HG03571 (cell line): ENCODE measurements at regions not wholly inside any gene's neighbourhood (a gene's known extent, or its start where the extent isn't known, plus 50 kb on each side); places are given as distances from the start of the nearest gene placed in this dataset.
"Not testable (repeated sequence)": the region's sequence is repeated elsewhere in the genome, so short reads cannot be mapped to it uniquely, and the experiment has no call there.

Experiments used
- ATAC-seq: cut with Tn5 transposase; IDR thresholded peaks from one replicate; pipeline ENCODE4 v1.9.1; 2021; ENCODE audit not compliant: unreplicated experiment

DNA sequence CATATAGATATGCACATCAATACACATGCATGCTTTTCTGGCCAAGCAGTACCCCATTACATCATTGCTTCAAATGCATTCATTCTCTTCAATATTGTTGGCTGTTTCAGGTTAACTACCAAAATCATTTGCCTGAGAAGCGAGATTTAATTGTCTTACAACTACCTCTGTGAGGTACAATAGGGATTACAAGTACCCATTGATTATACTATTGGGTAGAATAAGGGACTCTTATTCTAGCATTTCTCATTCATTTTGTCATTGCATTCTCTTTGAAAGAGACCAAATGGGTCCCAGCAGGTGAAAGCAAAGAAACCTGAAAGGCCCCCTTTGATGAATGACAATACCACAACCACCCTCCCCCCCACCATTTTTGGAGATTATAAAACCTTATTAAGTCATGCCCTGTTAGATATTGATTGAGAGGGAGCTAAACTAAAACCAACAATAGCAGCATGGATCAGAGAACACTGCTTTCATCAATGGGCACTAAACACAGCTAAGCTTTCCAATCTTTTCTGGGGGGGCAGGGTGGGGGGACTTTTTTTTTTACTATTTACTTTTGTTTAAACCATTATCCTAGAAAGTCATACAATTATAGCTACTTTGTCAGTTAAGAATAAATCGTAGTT is 375.0 kb upstream of the CCNH start:
- ATAC-seq: no peak

DNA sequence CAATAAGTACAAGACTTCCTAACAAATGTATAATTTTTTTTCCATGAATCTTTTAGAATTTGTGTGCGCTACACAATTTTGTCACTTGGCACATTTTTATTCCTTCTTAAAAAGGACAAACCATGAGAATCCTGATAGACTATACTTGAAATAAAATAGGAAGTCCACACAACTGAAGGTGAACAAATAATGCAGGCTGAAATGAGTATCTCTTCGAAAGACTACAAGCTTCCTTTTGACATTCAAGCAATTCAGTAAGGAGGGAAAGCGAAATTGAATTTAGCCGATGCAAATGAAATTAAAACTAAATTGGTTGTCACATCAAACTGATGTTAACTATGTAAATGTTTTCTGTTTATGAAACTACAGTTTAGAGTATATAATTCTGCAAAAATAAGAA is 374.4 kb upstream of the CCNH start:
- no peak for ATAC-seq

- ATAC-seq: no peak
Measured at GRCh38 chr5:87786471-87786870, 373.7 kb upstream of the CCNH start.

- no peak for ATAC-seq
Measured at GRCh38 chr5:87785554-87786335, 373.0 kb upstream of the CCNH start.

GRCh38 chr5:87784879-87785495 is 372.3 kb upstream of the CCNH start:
- no peak for ATAC-seq

DNA sequence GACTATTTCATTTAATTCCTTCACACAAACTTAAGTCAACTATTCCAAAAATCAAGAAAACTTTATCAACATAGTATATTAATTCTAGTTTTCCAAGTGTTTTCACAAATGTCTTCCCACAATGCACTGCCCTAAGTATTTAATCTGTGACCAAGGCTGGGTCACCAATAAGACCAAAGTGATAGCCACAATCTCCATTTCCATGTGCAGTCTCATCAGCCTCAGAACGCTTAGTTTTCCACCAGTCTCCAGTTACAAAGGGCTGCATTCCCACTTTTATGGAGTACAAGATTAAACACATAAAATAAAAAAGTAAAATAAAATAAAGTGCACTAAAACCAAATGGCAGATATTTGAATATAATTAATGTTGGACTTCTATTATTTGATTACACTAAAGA is 371.6 kb upstream of the CCNH start:
- ATAC-seq: no peak

DNA sequence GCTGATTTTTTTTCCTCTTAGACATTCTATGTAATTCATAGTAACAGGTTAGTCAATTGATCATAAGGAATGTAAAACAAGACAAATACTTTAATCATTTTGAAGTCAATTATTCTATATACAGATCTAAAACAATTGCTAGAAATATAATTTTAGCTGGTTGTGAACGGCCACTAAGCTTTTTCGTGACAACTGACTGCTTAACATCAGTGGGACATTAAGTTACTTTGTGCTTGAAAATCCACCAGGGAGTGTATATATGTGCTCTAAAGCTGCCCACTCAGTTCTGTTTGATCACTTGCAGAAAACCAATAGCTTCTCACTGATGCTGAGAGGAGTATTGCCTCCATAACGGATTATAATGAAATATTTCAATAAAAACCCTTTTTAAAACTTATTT is 370.2 kb upstream of the CCNH start:
- no peak for ATAC-seq

DNA sequence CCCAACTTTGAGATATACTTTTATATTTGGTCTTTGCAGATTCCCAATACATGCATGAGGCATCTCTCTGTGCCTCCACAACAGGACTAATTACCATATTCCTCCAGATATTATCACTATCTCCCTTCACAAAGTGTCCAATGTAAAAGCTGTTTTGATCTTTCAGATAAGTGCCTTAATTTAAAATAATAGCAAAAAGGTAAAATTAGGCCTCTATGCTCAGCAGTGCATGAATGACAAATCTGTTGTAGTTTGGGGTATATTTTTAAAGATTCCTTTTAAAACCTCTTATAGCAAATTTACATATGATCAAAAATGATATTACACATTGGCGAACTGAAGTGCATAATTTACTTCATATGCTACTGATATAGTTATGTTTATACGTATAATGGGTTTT is 369.2 kb upstream of the CCNH start:
- no peak for ATAC-seq

- ATAC-seq: peak; percentile 99
Measured at GRCh38 chr5:87780831-87781760, 368.4 kb upstream of the CCNH start.

DNA sequence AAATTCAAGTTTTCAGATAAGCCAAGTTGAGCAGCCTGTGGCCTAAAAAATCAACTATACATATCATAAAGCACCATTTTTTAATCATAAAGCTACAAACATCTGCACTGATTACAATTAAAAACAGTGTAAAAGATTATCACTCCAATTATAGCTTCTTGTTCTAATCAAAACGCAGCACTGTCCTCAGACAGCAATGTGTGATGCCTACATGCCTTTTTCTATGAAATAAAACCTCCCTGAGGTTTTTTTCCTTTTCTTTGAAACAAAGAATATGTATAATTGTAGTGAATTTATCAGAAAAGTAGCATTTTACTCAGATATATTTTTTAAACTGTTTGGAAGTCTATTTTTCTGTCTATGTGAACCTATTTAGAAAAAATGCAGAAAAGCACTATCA is 366.1 kb upstream of the CCNH start:
- no peak for ATAC-seq

GRCh38 chr5:87777877-87778276 is 365.1 kb upstream of the CCNH start:
- ATAC-seq: no peak

DNA sequence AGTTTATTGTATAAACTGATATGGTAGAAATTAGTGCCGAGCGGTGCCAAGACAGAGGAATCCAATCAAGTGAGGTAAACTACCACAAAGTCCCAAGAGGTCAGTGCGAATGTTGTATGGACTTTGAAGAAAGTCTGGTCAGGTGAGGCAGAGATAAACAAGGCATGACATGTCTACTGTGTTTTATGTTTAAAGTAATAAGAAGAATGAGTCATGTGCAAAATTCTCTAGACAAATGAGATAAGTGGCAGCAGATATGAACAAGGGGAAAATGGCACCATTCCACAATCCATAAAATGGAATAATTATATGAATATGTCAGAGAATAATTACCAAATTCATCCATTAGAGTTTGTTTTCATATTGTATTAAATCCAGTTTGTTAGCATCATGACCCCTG is 364.1 kb upstream of the CCNH start:
- no peak for ATAC-seq

GRCh38 chr5:87776302-87776701 is 363.6 kb upstream of the CCNH start:
- ATAC-seq: not testable (repeated sequence)

- no peak for ATAC-seq
Measured at GRCh38 chr5:87775228-87775627, 362.5 kb upstream of the CCNH start.

DNA sequence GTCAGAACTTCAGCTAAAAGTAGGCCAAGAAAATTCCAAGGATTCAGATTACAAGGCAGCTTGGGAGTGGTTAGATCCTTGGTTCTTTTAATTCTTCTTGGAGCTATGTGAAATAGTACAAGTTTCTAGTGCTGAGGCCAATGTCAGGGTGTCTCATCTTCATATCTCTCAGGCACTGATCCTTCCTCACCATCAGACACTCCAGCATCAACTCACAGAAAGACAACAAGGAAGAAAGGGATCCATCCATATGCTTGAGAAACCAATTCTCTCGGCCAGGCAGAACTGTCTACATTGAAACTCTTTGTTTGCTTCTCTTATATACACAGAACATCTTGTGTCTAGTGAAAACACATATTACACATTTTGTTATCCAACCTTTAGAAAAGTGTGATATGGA is 362.1 kb upstream of the CCNH start:
- no peak for ATAC-seq

GRCh38 chr5:87770601-87771121 is 357.9 kb upstream of the CCNH start:
- no peak for ATAC-seq

DNA sequence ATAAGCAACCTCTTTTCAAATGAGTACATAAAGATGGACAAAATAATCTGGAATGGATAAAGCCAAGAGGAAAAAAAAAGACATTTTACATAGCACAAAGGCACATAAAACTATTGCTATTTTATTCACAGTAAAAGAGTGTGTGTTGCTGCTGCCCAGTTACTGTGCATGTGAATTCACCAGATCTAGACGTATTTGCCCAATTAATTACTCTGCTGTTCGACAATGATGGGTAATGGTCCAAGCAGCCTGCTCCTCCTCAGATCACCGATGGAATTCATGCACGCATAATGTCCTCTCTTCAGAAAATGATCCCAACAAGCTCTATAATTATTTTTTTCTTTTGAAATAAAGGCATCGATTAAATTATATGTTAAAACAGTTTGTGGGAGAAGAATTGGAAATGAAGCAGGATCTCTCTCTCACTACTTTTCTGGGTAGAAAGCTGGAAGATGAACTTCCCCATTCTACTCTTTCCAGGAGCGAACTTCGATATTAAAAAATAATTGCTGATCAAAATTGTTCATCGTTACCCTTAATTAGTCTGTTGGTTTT is 357.4 kb upstream of the CCNH start:
- no peak for ATAC-seq

DNA sequence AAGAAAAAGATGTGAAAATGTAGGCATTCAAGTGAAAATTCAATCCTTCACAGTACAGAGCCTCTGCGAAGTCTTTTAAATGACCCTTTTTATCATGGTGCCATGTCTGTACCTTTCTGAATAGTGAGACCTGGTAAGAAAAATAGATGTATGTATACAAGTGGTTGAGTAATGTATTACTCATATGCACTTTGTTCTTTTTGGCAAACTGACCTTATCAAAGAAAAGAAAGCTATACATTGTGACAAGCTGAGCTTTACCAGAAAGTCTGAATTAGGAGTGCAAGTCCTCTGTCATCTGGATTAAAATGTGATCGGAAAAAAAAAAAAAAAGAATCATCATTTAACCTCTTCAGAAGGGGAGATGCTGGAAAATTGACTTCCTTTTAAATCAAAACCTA is 356.4 kb upstream of the CCNH start:
- no peak for ATAC-seq

DNA sequence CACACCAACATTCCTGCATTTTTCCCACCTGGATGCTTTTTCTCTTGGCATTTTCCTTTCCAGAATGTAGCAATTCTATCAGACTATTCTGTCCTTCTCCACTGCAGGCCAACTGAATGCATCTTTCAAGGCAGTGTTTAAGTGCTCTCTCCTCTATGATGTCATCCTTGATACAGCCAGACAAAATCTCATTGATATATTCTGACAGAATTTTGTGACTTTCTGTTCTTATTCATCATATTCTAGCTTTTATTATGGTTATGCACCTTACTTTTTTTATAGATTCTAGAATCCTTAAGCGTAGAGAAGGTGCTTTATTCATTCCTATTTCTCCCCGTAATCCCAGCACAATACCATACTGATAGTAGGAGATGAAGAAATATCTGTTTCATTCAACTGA is 355.5 kb upstream of the CCNH start:
- no peak for ATAC-seq

GRCh38 chr5:87765009-87765408 is 352.3 kb upstream of the CCNH start:
- no peak for ATAC-seq

DNA sequence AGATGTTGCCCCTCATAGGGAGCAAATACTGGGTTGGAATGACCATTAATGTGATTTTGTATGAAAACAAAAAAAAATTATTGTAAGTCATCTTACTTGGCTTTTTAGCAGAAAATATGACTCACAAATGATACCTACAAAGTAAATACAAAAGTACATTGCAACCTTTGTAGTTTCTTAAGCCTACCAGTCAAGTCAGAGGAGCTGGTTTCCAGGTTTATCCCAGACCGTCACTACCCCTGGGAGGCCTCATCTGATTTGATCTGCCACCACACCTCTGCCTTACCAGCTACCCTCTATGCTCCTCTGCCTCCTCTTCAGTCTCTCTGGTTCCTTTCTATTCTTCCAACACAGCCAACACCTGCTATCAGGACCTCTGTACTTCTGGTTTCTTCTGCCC is 349.9 kb upstream of the CCNH start:
- no peak for ATAC-seq
